NT2/D1 (cell line): ENCODE measurements at regions not wholly inside any gene's neighbourhood (a gene's known extent, or its start where the extent isn't known, plus 50 kb on each side); places are given as distances from the start of the nearest gene placed in this dataset.

Experiments
- DNase-seq: peaks from one replicate; pipeline ENCODE4 v3.0.0-alpha.2; 2011; ENCODE audit warnings: low read depth, low spot score
- H3K27me3 ChIP-seq: 2 replicates; pipeline ENCODE4 v1.6.0; 2011; ENCODE audit warnings: mild to moderate bottlenecking; ENCODE audit not compliant: insufficient read length, insufficient read depth
- H3K36me3 ChIP-seq: 2 replicates; pipeline ENCODE4 v1.6.1; 2011; ENCODE audit warnings: mild to moderate bottlenecking, low read length, mixed read lengths; ENCODE audit not compliant: insufficient read depth, insufficient read length
- H3K4me1 ChIP-seq: 2 replicates; pipeline ENCODE4 v1.5.1; 2011; ENCODE audit not compliant: insufficient read depth, insufficient read length
- H3K4me3 ChIP-seq: 2 replicates; pipeline ENCODE4 v1.5.1; 2011; ENCODE audit warnings: low read depth; ENCODE audit not compliant: insufficient read length
- H3K9ac ChIP-seq: 2 replicates; pipeline ENCODE4 v1.6.0; 2011; ENCODE audit warnings: low read depth; ENCODE audit not compliant: insufficient read length
- H3K9me3 ChIP-seq: 2 replicates; pipeline ENCODE4 v1.5.1; 2011; ENCODE audit warnings: mild to moderate bottlenecking, low read length; ENCODE audit not compliant: insufficient read depth
- SUZ12 ChIP-seq: IDR thresholded peaks from 2 replicates; pipeline ENCODE4 v1.6.1; 2011; ENCODE audit not compliant: insufficient read length, insufficient read depth; ENCODE audit errors: extremely low read depth
- YY1 ChIP-seq: IDR thresholded peaks from 2 replicates; pipeline ENCODE4 v1.6.1; 2011; ENCODE audit not compliant: insufficient read length, insufficient read depth
- ZNF274 ChIP-seq: IDR thresholded peaks from 2 replicates; pipeline ENCODE4 v1.6.1; 2011; ENCODE audit warnings: mild to moderate bottlenecking, low read depth, low read length

GRCh38 chr2:136360790-136361189 is 242.8 kb upstream of the CXCR4 start:
- H3K4me1 ChIP-seq: no peaks in the 10 kb centered on the region
- H3K9me3 ChIP-seq: no peaks in the 10 kb centered on the region
- H3K4me3 ChIP-seq: no peak overlapping the region
- H3K27me3 ChIP-seq: no peaks in the 10 kb centered on the region
- H3K9ac ChIP-seq: no peak overlapping the region
- DNase-seq: no peak
- TF ChIP-seq ZNF274 (no peak), SUZ12 (no peak), YY1 (no peak)
- H3K36me3 ChIP-seq: no peaks in the 10 kb centered on the region

- no peak overlapping the region for H3K9ac ChIP-seq
- H3K4me3 ChIP-seq: no peak overlapping the region
- no peaks in the 10 kb centered on the region for H3K36me3 ChIP-seq
- H3K9me3 ChIP-seq: no peaks in the 10 kb centered on the region
- no peak for TF ChIP-seq SUZ12
- no peak for TF ChIP-seq ZNF274
- no peak for TF ChIP-seq YY1
- H3K27me3 ChIP-seq: no peaks in the 10 kb centered on the region
- no peak for DNase-seq
- H3K4me1 ChIP-seq: no peaks in the 10 kb centered on the region
Observed at GRCh38 chr2:136359121-136359965, 241.4 kb upstream of the CXCR4 start.

GRCh38 chr2:136358576-136358975 is 240.6 kb upstream of the CXCR4 start:
- Histone ChIP-seq H3K27me3 (no peaks in the 10 kb centered on the region), H3K9ac (no peak overlapping the region), H3K9me3 (no peaks in the 10 kb centered on the region), H3K4me3 (no peak overlapping the region), H3K4me1 (no peaks in the 10 kb centered on the region), H3K36me3 (no peaks in the 10 kb centered on the region)
- no peak for TF ChIP-seq ZNF274
- no peak for TF ChIP-seq SUZ12
- DNase-seq: no peak

GRCh38 chr2:136357007-136357380 is 239.0 kb upstream of the CXCR4 start:
- H3K27me3 ChIP-seq: no peaks in the 10 kb centered on the region
- no peak for TF ChIP-seq SUZ12
- TF ChIP-seq YY1: no peak
- no peak for TF ChIP-seq ZNF274
- H3K9ac ChIP-seq: no peak overlapping the region
- no peaks in the 10 kb centered on the region for H3K36me3 ChIP-seq
- H3K4me1 ChIP-seq: no peaks in the 10 kb centered on the region
- no peaks in the 10 kb centered on the region for H3K9me3 ChIP-seq
- no peak for DNase-seq
- no peak overlapping the region for H3K4me3 ChIP-seq

- H3K4me1 ChIP-seq: no peaks in the 10 kb centered on the region
- TF ChIP-seq SUZ12 (no peak), ZNF274 (no peak), YY1 (no peak)
- DNase-seq: no peak
- H3K9me3 ChIP-seq: no peaks in the 10 kb centered on the region
- H3K27me3 ChIP-seq: no peaks in the 10 kb centered on the region
- H3K4me3 ChIP-seq: no peak overlapping the region
- no peaks in the 10 kb centered on the region for H3K36me3 ChIP-seq
- no peak overlapping the region for H3K9ac ChIP-seq
Observed at GRCh38 chr2:136356125-136357006, 238.4 kb upstream of the CXCR4 start.

- Histone ChIP-seq H3K4me1 (no peaks in the 10 kb centered on the region), H3K27me3 (no peaks in the 10 kb centered on the region), H3K9ac (no peak overlapping the region), H3K9me3 (0 out of 2 replicates have a peak, but pooled peaks cover 15% of the 10 kb centered on the region), H3K36me3 (no peaks in the 10 kb centered on the region), H3K4me3 (no peak overlapping the region)
- TF ChIP-seq SUZ12 (no peak), YY1 (no peak), ZNF274 (no peak)
- no peak for DNase-seq
Observed at GRCh38 chr2:136351684-136352083, 233.7 kb upstream of the CXCR4 start.

GRCh38 chr2:136347981-136348380 is 230.0 kb upstream of the CXCR4 start:
- no peak overlapping the region for H3K9ac ChIP-seq
- no peaks in the 10 kb centered on the region for H3K27me3 ChIP-seq
- DNase-seq: no peak
- no peaks in the 10 kb centered on the region for H3K4me1 ChIP-seq
- no peak overlapping the region for H3K4me3 ChIP-seq
- TF ChIP-seq ZNF274 (no peak), SUZ12 (no peak)
- 0 out of 2 replicates have a peak, but pooled peaks cover 15% of the 10 kb centered on the region for H3K9me3 ChIP-seq
- H3K36me3 ChIP-seq: no peaks in the 10 kb centered on the region
